ENCODE measurements at regions not wholly inside any gene's neighbourhood (a gene's known extent, or its start where the extent isn't known, plus 50 kb on each side); places are given as distances from the start of the nearest gene placed in this dataset.

DNA sequence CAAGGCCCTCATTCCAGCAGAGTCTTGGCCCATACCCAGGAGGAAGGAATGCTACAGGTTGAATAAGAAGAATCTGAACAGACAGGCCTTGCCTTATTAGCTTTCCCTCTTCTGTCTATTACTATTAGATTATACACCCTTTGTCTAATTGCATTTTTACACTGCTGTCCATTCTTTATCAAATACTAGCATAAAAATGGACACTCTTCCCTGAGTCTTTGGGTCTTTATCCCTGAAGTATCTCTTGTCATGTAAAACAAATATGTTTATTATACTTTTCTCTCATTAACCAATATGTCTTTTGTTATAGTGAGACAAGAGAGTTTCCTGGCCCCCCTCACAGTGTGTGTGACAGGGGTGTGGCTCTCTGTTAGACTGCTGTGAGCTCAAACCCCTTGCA, 897.4 kb upstream of the SEL1L start:
- Histone ChIP-seq H3K36me3 (ENCODE audit: low read depth) (no peaks in the 10 kb centered on the region), H3K27me3 (ENCODE audit: insufficient read depth, poor library complexity, severe bottlenecking) (no peaks in the 10 kb centered on the region), H3K4me1 (ENCODE audit: insufficient read depth, poor library complexity, severe bottlenecking) (no peaks in the 10 kb centered on the region), H3K4me3 (ENCODE audit: severe bottlenecking) (no peak overlapping the region), H3K9me3 (ENCODE audit: severe bottlenecking) (no peaks in the 10 kb centered on the region), H3K27ac (ENCODE audit: poor library complexity, severe bottlenecking) (no peak overlapping the region)
- TF ChIP-seq, protein P1, sequence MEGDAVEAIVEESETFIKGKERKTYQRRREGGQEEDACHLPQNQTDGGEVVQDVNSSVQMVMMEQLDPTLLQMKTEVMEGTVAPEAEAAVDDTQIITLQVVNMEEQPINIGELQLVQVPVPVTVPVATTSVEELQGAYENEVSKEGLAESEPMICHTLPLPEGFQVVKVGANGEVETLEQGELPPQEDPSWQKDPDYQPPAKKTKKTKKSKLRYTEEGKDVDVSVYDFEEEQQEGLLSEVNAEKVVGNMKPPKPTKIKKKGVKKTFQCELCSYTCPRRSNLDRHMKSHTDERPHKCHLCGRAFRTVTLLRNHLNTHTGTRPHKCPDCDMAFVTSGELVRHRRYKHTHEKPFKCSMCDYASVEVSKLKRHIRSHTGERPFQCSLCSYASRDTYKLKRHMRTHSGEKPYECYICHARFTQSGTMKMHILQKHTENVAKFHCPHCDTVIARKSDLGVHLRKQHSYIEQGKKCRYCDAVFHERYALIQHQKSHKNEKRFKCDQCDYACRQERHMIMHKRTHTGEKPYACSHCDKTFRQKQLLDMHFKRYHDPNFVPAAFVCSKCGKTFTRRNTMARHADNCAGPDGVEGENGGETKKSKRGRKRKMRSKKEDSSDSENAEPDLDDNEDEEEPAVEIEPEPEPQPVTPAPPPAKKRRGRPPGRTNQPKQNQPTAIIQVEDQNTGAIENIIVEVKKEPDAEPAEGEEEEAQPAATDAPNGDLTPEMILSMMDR (IDR thresholded peaks at IDR 0.05; ENCODE audit: poor library complexity, severe bottlenecking) = no peak
- ATAC-seq (ENCODE audit: low read depth) = no peak
- no peak for DNase-seq (ENCODE audit: low spot score)

DNA sequence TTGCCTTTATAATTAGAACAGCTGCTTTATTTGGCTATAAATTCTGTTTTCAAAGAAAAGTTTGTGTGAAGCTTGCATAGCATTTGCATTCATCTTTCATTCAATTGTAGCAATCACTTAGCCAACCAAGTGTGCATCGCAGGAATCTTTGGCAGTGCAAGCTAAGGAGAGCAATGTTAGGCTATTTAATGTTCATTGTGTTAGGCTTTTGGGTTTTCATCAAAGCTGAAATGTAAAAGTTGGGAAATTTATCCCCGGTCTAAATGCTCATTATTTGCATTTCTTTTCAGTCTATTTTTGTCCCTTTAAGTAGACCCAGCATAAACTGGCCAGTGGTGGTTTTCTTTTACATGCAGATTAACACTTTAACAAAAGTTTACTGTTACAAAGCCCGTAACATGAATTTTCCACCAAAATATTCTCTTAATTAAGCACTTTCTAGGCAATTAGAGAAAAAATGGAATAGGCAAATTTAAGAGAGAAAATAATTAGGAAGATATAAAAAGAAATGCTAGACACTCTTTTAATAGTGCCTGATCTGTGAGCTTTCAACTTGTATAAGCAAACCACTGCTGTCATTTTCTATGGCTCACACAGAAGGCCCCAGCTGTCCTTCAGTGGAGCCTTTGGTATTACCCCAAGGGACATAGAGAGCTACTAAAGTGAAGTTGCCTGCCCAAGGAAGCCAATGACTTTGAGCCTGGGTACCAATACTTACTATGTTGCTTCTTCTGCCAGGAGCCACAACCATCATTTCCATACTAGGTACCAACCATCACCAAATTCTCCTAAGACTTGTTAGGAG, 898.9 kb upstream of the SEL1L start:
- TF ChIP-seq, protein P1 (IDR thresholded peaks at IDR 0.05; ENCODE audit: poor library complexity, severe bottlenecking) = no peak
- no peak for ATAC-seq (ENCODE audit: low read depth)
- H3K27ac ChIP-seq (ENCODE audit: poor library complexity, severe bottlenecking) = no peak overlapping the region
- H3K9me3 ChIP-seq (ENCODE audit: severe bottlenecking) = no peaks in the 10 kb centered on the region
- H3K4me3 ChIP-seq (ENCODE audit: severe bottlenecking) = no peak overlapping the region
- H3K4me1 ChIP-seq (ENCODE audit: insufficient read depth, poor library complexity, severe bottlenecking) = no peaks in the 10 kb centered on the region
- no peaks in the 10 kb centered on the region for H3K27me3 ChIP-seq (ENCODE audit: insufficient read depth, poor library complexity, severe bottlenecking)
- no peaks in the 10 kb centered on the region for H3K36me3 ChIP-seq (ENCODE audit: low read depth)
- DNase-seq (ENCODE audit: low spot score) = no peak

DNA sequence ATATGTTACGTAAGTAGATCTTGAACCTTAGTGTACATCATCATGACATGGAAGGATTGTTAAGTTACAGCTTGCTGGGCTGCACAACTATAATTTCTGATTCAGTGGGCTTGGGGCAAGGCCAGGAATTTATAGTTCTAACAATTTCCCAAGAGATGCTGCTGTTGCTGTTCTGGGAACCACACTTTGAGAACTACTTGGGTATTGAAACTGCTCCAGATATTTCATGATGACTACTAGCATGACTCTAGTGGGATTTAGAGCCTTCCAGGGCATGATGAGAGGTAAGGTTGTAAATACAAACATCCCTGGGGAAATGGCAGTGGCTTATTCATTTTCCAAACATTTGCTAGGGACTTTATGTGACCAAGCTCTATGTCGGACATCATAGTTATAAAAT, 904.8 kb upstream of the SEL1L start:
- TF ChIP-seq, protein P1 (IDR thresholded peaks at IDR 0.05; ENCODE audit: poor library complexity, severe bottlenecking) = no peak
- Histone ChIP-seq H3K9me3 (ENCODE audit: severe bottlenecking) (peaks cover 2% of the 10 kb centered on the region), H3K27ac (ENCODE audit: poor library complexity, severe bottlenecking) (no peak overlapping the region), H3K36me3 (ENCODE audit: low read depth) (no peaks in the 10 kb centered on the region), H3K4me3 (ENCODE audit: severe bottlenecking) (no peak overlapping the region), H3K4me1 (ENCODE audit: insufficient read depth, poor library complexity, severe bottlenecking) (no peaks in the 10 kb centered on the region), H3K27me3 (ENCODE audit: insufficient read depth, poor library complexity, severe bottlenecking) (no peaks in the 10 kb centered on the region)
- ATAC-seq (ENCODE audit: low read depth) (no peak), DNase-seq (ENCODE audit: low spot score) (no peak)

DNA sequence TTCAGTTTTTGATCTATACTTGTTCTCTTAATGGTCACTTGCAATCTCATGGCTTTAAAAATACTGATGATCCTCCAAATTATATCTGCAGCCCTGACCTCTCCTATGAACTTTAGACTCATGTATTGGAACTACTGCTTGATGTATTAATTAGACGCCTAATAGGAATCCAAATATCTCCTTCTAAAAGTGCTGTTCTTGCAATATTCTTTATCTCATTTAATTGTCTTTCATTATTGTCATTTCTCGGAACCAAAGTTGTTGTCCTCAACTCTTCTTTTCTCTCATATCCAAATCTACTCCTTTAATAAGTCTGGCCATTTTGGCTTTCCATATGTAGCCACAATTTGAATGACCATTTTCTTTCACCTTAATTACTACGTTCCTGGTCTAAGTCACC, 907.6 kb upstream of the SEL1L start:
- DNase-seq (ENCODE audit: low spot score) = no peak
- no peak for ATAC-seq (ENCODE audit: low read depth)
- no peaks in the 10 kb centered on the region for H3K36me3 ChIP-seq (ENCODE audit: low read depth)
- peaks cover 4% of the 10 kb centered on the region for H3K9me3 ChIP-seq (ENCODE audit: severe bottlenecking)
- no peaks in the 10 kb centered on the region for H3K27me3 ChIP-seq (ENCODE audit: insufficient read depth, poor library complexity, severe bottlenecking)
- H3K4me3 ChIP-seq (ENCODE audit: severe bottlenecking) = no peak overlapping the region
- H3K27ac ChIP-seq (ENCODE audit: poor library complexity, severe bottlenecking) = no peak overlapping the region
- TF ChIP-seq, protein P1 (IDR thresholded peaks at IDR 0.05; ENCODE audit: poor library complexity, severe bottlenecking) = no peak
- H3K4me1 ChIP-seq (ENCODE audit: insufficient read depth, poor library complexity, severe bottlenecking) = no peaks in the 10 kb centered on the region

Measured in RWPE2 (cell line).